ENCODE measurements at regions not wholly inside any gene's neighbourhood (a gene's known extent, or its start where the extent isn't known, plus 50 kb on each side); places are given as distances from the start of the nearest gene placed in this dataset.

- no peak for DNase-seq (ENCODE audit: low read depth in 2 of 2)
- H3K9ac ChIP-seq (ENCODE audit: insufficient read depth, low read length): no peak overlapping the region
- H3K4me3 ChIP-seq (replicated peaks in 1 of 4; ENCODE audit: control extremely low read depth in 1 of 4, insufficient read depth in 1 of 4, low read depth in 3 of 4, low read length in 4 of 4): no peak overlapping the region
- H3K4me1 ChIP-seq (ENCODE audit: control insufficient read depth, extremely low read depth, insufficient read depth, low read length): no peaks in the 10 kb centered on the region
- H3K79me2 ChIP-seq (ENCODE audit: control insufficient read depth, insufficient read depth, low read length): no peaks in the 10 kb centered on the region
- no peak overlapping the region for H2AFZ ChIP-seq (ENCODE audit: low read length)
- TF ChIP-seq CTCF (conservative IDR thresholded peaks at IDR 0.05 in 1 of 2, IDR thresholded peaks at IDR 0.05 in 1 of 2; ENCODE audit: low read depth in 1 of 2, low read length in 2 of 2) (no peak), EZH2 (IDR thresholded peaks at IDR 0.05; ENCODE audit: low read length, missing control alignments) (no peak)
- H3K27me3 ChIP-seq (ENCODE audit: control insufficient read depth, insufficient read depth, low read length): no peaks in the 10 kb centered on the region
- H4K20me1 ChIP-seq (ENCODE audit: control insufficient read depth, extremely low read depth, insufficient read depth, low read length): no peaks in the 10 kb centered on the region
- H3K4me2 ChIP-seq (ENCODE audit: extremely low read depth, insufficient read depth, low read length): no peak overlapping the region
- H3K9me3 ChIP-seq (ENCODE audit: control insufficient read depth, insufficient read depth, low read depth, low read length): no peaks in the 10 kb centered on the region
- H3K27ac ChIP-seq (ENCODE audit: insufficient read depth, low read length): no peak overlapping the region
- H3K36me3 ChIP-seq (ENCODE audit: control insufficient read depth, insufficient read depth, low read length): no peaks in the 10 kb centered on the region
Measured at GRCh38 chr10:124231168-124232155, 138.1 kb upstream of the CHST15 start.

GRCh38 chr10:124230635-124231167 lies 137.3 kb upstream of the CHST15 start:
- TF ChIP-seq EZH2 (IDR thresholded peaks at IDR 0.05; ENCODE audit: low read length, missing control alignments) (no peak), CTCF (conservative IDR thresholded peaks at IDR 0.05 in 1 of 2, IDR thresholded peaks at IDR 0.05 in 1 of 2; ENCODE audit: low read depth in 1 of 2, low read length in 2 of 2) (no peak)
- no peaks in the 10 kb centered on the region for H3K36me3 ChIP-seq (ENCODE audit: control insufficient read depth, insufficient read depth, low read length)
- no peaks in the 10 kb centered on the region for H3K9me3 ChIP-seq (ENCODE audit: control insufficient read depth, insufficient read depth, low read depth, low read length)
- DNase-seq (ENCODE audit: low read depth in 2 of 2): no peak
- no peaks in the 10 kb centered on the region for H3K4me1 ChIP-seq (ENCODE audit: control insufficient read depth, extremely low read depth, insufficient read depth, low read length)
- no peaks in the 10 kb centered on the region for H3K79me2 ChIP-seq (ENCODE audit: control insufficient read depth, insufficient read depth, low read length)
- H4K20me1 ChIP-seq (ENCODE audit: control insufficient read depth, extremely low read depth, insufficient read depth, low read length): no peaks in the 10 kb centered on the region
- H3K27ac ChIP-seq (ENCODE audit: insufficient read depth, low read length): no peak overlapping the region
- no peak overlapping the region for H3K9ac ChIP-seq (ENCODE audit: insufficient read depth, low read length)
- H3K27me3 ChIP-seq (ENCODE audit: control insufficient read depth, insufficient read depth, low read length): no peaks in the 10 kb centered on the region
- no peak overlapping the region for H2AFZ ChIP-seq (ENCODE audit: low read length)
- H3K4me3 ChIP-seq (replicated peaks in 1 of 4; ENCODE audit: control extremely low read depth in 1 of 4, insufficient read depth in 1 of 4, low read depth in 3 of 4, low read length in 4 of 4): no peak overlapping the region
- H3K4me2 ChIP-seq (ENCODE audit: extremely low read depth, insufficient read depth, low read length): no peak overlapping the region

- H3K79me2 ChIP-seq (ENCODE audit: control insufficient read depth, insufficient read depth, low read length): no peaks in the 10 kb centered on the region
- H3K4me1 ChIP-seq (ENCODE audit: control insufficient read depth, extremely low read depth, insufficient read depth, low read length): no peaks in the 10 kb centered on the region
Measured at GRCh38 chr10:124229989-124230634, 136.7 kb upstream of the CHST15 start.

More at GRCh38 chr10:124229989-124230634, 136.7 kb upstream of the CHST15 start:
- no peak overlapping the region for H3K27ac ChIP-seq (ENCODE audit: insufficient read depth, low read length)
- DNase-seq (ENCODE audit: low read depth in 2 of 2): no peak
- no peaks in the 10 kb centered on the region for H3K27me3 ChIP-seq (ENCODE audit: control insufficient read depth, insufficient read depth, low read length)
- H3K9ac ChIP-seq (ENCODE audit: insufficient read depth, low read length): no peak overlapping the region
- H2AFZ ChIP-seq (ENCODE audit: low read length): no peak overlapping the region
- no peak overlapping the region for H3K4me3 ChIP-seq (replicated peaks in 1 of 4; ENCODE audit: control extremely low read depth in 1 of 4, insufficient read depth in 1 of 4, low read depth in 3 of 4, low read length in 4 of 4)
- no peak for TF ChIP-seq CTCF (conservative IDR thresholded peaks at IDR 0.05 in 1 of 2, IDR thresholded peaks at IDR 0.05 in 1 of 2; ENCODE audit: low read depth in 1 of 2, low read length in 2 of 2)
- TF ChIP-seq EZH2 (IDR thresholded peaks at IDR 0.05; ENCODE audit: low read length, missing control alignments): no peak
- H3K4me2 ChIP-seq (ENCODE audit: extremely low read depth, insufficient read depth, low read length): no peak overlapping the region
- no peaks in the 10 kb centered on the region for H3K36me3 ChIP-seq (ENCODE audit: control insufficient read depth, insufficient read depth, low read length)
- H4K20me1 ChIP-seq (ENCODE audit: control insufficient read depth, extremely low read depth, insufficient read depth, low read length): no peaks in the 10 kb centered on the region
- H3K9me3 ChIP-seq (ENCODE audit: control insufficient read depth, insufficient read depth, low read depth, low read length): no peaks in the 10 kb centered on the region

Measured in fibroblast of lung (primary cell).